Globus pallidus (tissue), 1 donor: ENCODE measurements at regions not wholly inside any gene's neighbourhood (a gene's known extent, or its start where the extent isn't known, plus 50 kb on each side); places are given as distances from the start of the nearest gene placed in this dataset.
A peak's percentile ranks its signal among the peaks of the same experiment; 100 is the strongest.
"Not testable (repeated sequence)": the region's sequence is repeated elsewhere in the genome, so short reads cannot be mapped to it uniquely, and the experiment has no call there.

Source experiments
- DNase-seq: peaks from one replicate; pipeline ENCODE4 v3.0.0-alpha.2; 2015; ENCODE audit warnings: low spot score

DNA sequence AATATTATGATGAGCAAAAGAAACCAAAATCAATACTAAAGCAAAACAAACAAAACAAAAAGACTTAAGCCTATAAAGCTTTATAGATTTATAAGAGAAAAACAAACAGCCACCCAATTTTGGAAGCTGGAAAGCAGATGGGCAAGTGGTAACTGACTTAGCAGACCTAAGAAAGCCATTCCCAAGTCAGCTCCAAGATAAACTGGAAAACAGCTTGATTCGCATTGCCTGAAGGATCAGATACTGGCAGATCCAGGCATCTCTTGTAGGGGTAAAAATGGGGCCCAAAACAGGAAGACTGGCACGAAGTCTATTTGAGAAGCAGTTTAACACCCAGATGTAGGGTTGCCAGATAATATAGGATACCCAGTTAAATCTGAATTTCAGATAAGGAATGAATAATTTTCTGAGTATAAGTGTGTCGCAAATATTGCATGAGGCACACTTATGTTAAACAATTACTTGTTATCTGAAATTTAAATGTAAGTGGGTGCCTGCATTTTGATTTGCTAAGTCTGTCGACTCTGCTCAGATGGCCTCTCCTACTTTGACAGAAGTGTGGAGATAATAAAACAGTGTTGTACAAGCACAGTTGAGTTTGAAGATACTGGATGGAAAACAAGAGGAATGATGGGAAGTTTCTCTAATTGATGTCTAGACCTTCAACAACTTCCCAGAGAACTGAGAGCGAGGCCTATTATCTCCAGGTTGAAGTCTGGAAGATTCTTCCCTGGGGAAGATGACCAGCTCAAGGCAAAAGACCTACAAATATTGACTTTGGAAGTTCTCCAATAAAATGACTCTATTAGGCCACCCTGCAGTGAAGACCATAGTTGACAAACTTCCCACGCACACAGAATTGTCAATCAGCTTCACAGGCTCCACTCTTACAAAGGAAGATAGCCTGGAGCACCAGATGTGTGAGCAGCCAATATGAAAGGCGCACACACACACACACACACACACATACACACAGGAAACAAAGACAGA is 113.4 kb downstream of the FAM50B start:
- DNase-seq = no peak

DNA sequence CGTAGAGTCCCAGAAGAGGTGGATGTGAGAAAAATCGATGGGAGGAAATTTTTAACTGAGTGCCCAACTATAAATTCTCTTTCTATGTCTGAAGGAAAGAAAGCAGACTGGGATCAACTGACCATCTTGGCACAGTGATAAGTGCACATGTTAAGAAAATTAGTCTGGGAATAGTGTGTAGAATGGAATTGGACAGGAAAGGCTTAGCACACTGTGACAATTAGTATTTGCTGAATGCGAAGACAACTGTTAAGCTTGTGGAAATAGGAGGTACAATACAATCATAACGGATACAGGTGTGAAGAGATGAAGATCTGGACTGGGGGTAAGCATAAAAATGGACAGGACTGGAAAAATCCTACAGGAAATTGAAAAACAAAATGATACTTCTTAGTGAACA is 114.3 kb downstream of the FAM50B start:
- no peak for DNase-seq

DNA sequence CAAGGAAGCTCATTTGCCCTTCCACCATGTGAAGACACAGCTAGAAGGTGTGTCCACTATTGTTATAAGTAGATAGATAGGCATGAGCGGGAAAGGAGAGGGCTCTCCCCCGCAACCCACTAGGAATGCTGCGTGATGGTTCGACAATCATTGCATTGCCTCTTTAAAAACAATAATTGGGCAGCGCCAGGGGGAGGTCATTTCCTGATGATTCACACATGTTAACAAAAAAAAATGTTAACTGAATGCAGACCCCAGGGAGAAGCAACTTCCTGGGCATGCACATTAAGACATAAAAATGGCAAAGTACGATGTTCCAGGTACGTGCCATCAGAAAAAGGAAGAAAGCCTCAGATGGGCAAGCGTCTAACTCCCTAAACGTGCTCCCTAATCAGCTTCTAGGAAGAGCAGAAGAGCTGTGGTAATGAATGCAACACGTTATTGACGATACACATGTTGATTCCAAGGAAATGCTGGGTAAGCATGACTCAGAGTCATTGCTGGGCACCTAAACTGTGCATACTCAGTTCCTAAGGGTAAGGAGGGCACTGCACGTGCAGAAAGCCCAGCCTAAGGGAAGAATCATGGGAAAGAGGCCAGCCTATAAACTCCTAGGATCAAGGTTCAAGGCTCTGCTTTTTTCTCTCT is 113.7 kb downstream of the FAM217A start:
- DNase-seq = no peak

DNA sequence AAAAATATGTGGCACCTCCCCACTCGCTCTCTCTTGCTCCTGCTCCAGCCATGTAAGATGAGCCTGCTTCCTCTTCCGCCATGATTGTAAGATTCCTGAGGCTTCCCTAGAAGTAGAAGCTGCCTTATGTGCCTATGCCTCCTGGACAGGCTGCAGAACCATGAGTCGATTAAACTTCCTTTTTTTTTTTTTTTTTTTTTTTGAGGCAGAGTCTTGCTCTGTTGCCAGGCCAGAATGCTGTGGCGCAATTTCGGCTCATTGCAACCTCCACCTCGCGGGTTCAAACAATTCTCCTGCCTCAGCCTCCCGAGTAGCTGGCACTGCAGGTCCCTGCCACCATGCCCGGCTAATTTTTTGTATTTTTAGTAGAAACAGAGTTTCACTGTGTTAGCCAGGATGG is 112.5 kb downstream of the FAM217A start:
- no peak for DNase-seq

DNA sequence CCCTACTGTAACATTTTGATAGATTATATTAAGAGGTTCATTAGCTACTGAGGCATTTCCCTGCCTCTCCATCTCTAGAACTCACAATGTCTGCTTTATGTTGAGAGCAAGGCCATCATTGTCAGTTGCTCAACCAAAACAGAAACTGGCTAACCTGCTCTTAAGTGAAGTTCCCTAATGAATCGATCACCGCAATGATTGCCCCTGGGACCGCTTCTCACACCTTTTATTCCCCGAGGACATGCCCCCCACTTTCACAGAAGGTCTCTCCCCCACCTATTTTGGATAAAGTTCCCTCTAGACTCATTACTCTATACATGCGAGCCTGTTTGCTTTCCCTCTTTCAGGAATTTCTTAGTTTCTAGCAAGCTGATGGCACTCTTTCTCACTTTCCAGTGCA is 108.8 kb downstream of the FAM217A start:
- DNase-seq = no peak

DNA sequence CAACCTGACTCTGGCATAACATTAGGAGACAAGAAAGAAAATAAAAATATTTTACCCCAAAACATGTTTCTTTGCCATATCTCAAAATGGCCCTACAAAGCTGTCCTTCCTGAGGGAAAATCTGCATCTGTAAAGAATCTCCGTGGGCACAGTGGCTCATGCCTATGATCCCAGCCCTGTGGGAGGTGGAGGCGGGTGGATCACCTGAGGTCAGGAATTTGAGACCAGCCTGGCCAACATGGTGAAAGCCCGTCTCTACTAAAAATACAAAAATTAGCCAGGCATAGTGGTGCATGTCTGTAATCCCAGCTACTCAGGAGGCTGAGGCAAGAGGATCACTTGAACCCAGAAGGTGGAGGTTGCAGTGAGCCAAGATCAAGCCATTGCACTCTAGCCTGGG is 105.8 kb downstream of the FAM217A start:
- not testable (repeated sequence) for DNase-seq

DNA sequence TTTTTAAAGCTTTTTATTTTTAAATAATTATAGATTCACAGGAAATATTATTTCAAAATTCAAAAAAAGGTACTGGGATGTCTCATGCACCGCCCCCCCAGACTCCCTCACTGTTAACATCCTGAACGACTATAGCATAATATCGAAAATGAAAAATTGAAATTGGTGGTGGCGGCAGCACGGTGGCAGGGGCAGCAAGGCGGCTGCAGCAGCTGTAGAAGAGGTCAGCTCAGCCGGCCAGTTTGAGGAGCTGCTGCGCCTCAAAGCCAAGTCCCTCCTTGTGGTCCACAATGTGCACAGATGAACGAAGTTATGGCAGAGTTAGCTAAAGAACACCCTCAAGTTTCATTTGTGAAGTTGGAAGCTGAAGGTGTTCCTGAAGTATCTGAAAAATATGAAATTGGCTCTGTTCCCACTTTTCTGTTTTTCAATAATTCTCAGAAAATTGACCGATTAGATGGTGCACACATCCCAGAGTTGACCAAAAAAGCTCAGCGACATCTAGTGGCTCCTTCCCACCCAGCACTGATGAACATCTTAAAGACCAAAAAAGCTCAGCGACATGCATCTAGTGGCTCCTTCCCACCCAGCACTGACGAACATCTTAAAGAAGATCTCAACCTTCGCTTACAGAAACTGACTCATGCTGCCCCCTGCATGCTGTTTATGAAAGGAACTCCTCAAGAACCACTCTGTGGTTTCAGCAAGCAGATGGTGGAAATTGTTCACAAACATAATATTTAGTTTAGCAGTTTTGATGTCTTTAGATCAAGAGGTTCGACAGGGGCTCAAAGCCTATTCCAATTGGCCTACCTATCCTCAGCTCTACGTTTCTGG is 100.8 kb downstream of the FAM217A start:
- peak; percentile 46 for DNase-seq

DNA sequence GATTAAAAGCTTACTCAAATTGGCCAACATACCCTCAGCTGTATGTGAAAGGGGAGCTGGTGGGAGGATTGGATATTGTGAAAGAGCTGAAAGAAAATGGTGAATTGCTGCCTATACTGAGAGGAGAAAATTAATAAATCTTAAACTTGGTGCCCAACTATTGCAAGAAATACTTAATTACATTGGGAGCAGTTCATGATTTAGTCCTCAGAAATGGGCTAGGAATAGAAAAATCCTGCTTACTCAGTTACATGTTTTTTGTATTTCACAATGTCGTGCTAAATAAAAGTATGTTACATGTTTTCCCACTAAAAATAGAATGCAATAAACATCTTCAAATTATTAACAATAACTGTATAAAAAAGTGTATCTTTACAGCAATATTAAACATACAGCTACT is 100.0 kb downstream of the FAM217A start:
- not testable (repeated sequence) for DNase-seq

DNA sequence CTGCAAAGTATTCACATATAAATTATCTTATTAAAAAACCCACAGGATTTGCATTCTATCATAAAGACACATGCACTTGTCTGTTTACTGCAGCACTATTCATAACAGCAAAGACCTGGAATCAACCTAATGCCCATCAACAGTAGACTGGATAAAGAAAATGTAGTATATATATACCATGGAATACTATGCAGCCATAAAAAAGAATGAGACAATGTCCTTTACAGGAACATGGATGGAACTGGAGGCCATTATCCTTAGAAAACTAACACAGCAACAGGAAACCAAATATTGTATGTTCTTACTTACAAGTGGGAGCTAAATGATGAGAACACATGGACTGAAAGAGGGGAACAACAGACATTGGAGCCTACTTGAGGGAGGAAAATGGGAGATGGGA is 97.0 kb downstream of the FAM217A start:
- DNase-seq = no peak

DNA sequence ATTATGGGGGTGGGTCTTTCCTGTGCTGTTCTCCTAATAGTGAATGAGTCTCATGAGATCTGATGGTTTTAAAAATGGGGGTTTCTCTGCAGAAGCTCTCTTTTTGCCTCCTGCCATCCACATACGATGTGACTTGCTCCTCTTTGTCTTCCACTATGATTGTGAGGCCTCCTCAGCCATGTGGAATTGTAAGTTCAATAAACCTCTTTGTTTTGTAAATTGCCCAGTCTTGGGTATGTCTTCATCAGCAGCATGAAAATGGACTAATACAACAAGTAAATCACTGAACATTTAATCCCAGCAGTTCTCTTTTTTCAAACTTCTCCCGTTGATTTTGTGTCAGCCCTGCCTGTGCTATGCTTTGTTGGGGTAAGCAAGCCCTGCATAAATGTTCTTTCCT is 95.2 kb downstream of the FAM217A start:
- DNase-seq = no peak

DNA sequence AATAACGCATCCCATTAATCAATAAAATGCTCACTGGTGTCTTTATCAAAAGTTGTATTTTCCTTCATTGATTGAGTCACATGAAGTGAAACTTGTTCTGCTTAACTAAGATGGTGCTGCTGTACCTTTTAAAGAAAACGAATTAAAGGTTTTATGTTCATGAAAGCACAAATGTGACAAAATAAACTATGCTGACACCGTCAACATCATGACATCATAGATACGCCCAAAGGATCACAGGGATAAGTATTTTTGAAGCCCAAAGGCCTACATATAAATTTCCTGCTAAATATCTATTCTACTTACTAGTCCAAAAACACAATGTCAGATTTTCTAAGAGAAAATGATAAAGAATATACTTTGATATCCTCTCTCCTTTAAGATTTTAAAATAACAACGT is 94.4 kb downstream of the FAM217A start:
- DNase-seq = no peak

DNA sequence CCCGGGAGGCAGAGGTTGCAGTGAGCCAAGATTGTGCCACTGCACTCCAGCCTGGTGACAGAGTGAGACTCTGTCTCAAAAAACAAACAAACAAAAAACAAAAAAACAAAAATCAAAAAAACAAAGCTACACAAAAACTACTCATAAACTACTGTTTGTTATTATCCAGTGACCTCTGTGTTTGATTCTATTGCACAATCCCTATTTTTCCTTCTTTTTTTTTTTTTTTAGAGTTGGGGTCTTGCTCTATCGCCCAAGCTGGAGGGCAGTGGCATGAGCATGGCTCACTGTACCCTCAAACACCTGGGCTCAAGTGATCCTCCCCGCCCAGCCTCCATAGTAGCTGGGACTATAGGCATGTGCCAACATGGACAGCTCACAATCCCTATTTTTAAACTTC is 92.7 kb downstream of the FAM217A start:
- DNase-seq = no peak

DNA sequence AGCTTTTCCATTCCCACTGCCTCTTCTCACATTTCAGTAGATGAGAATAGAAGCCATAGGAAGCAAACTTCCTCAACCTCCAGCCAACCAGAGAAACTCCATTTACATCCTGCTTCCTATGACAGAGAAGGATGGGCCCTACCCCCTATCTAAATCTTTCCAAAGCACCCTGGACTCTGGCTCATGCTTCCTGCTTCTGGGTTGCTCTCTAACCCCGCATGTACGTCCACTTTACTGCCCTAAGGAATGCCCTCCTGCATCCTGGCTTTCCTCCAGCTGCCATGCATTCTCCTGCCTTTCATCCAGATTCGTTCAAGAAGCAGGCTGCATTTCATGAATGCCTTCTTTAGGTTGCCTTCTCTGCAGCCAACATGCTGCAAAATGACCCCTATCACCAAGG is 91.9 kb downstream of the FAM217A start:
- no peak for DNase-seq

DNA sequence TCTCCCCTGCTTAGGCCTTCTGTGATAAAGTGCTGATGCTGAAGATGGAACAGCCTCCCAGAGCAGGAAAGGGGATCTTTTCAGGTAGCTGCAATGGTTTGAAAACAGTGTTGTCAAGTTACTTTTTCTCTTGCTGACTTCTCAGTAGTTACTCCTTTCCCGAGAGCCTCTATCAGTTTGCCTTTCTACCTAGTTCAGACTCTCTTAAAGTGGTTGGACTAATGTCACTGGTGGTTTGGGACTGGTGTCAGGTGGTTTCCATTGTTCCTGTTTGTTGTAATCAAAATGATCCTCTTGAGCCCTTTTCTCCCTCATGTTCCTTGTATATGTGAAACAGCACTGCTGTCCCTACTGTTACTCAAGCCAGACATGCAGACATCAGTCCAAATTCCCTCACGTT is 91.4 kb downstream of the FAM217A start:
- DNase-seq = no peak

DNA sequence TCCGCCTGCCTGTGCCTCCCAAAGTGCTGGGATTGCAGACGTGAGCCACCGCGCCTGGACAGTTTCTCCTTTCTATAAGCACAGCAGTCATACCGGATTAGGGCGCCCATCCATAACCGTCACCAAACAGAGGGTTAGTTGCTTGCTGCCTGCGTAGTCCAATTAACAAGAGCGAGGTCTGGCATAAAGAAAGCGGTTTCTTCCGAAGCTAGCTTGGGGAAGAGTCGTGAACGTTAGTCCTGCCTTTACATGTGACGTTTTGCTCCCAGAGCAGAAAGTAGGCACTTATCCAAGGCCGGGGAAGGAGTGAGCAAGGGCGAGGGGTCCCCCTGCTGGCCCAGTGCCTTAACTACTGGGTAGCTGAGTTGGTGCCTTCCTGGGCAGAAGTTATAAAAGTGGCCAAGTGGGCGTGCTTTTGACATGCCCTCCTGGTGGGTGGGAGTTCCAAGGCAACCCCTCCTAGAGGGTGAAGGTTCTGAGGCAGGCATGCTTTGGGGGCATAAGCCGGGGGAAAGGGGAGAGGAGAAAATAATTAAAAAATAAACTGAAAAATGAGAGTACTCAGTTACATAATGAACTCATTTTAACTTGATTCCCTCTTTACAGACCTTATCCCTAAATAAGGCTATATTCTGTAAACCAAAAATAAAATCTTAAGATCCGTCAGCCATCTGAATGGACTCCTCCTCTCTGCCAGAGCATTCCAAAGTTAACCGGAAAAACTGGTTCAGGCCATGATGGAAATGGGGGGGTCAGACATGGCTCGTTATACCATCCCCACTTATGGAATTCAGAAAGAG is 88.0 kb downstream of the FAM217A start:
- DNase-seq = peak; percentile 83

DNA sequence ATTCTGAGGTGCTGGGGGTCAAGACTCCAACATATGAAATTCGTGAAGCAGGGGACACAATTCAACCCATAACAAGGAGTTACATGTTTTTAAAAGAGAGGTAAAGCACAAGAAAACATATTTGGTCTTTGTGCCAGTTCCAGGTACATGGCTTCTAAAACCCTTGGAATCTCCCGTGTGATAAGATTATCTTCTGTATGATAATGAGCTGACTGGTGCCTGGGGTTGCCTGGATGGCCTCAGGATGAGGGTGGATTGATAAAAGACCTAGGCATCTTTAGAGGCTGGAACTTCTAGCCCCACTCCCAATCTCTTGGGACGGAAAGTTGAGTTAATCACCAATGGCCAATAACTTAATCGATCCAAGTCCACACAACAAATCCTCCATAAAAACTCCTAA is 87.0 kb downstream of the FAM217A start:
- no peak for DNase-seq

DNA sequence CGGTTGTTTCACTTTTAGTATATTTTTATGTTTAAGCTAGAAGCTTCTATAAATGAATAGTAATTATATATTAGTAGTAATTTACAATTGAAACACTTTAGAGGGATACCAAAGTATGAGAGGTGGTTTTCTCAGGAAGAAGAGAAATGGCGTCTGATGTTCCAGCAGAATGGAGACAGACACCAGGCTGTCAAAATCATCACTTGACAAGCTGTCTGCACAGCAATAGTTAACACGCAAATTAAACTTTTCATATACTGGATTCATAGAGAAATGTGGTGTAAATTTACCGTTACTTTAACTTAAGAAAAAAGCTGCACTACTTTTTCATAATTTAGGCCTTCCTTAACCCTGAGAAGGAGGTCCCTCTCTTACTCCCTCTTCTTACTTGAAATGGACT is 82.6 kb downstream of the FAM217A start:
- DNase-seq = no peak

DNA sequence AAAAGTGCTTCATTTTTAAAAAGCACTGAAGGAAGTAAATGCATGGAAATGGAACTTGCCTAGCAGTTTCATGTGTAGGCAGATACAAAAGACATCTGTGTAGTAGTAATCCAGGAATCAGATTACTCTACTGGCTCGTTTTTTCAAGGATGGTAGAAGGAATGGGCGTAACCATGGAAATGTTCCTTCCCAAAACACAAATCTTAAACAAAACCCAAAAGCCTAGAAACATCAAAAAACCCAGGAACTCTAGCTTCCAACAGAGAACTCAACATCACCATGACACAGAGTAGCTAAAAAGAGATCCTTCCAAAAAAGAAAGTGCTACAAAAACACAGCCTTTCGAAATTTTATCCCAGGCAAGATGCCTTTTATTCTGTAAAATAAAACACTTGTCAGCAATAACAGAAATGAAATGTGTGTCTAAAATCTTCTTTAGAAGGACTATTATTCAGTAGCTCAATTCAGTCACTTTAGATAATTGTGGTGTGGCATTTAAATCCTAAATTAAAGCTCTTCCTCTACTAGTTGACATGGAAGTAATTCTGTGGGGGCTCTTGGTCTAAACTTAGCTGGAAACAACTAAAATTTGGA is 81.7 kb downstream of the FAM217A start:
- DNase-seq = peak; percentile 21

DNA sequence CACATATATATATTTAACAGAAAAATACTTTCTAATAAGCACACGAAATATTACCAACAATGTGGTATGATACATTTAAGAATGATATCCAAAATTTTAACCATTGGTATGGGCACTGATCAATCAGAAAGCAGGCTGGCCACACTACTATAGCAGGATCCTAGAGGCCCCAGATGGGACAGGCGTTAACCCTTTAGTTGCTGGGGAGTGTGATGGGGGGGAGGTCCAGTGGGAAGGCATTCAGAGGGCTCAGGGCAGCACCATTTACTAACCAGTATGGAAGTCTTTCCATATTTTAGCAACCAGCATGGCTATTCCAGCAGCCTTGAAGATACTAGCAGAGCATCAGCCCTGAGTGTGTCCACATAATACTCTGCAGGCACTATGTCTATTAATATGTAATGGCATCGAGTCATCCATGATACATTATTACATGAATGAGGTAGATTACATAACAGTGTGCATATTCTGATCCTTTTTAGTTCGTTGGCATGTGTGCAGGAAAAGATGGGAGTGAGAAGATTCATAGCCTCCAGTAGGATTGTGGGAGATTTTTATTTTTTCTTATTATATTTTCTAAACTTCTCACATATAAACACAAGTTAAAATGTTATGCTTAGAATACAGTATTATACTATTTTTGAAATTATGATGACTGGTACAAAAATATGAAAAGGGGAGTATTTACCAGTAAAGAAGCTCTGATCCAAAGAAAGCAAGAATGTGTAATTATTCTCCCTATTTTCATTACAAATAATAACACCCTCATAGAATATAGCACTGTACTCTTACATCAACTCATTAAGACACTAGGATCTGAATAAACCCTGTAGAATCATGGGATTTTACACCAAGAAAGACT is 78.9 kb downstream of the FAM217A start:
- no peak for DNase-seq

DNA sequence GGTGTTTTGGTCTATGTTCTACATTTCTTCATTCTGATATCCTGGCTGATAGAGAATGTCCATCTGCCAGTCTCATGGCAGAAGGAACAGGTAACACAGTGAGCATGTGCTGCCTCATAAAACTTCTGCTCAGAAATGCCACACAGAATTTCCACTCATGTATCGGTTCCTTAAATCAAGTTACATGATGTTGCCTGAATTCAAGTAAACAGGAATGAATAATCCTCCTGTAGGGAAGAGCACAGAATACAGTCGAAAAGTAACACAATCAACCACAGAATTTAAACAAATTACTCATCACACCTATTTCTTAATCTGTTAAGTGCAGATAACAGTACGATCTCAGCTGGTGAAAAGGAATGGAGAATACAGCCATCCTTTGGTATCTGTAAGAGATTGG is 74.7 kb downstream of the FAM217A start:
- DNase-seq = no peak
